Liver (tissue), 8 donors: ENCODE measurements at regions not wholly inside any gene's neighbourhood (a gene's known extent, or its start where the extent isn't known, plus 50 kb on each side); places are given as distances from the start of the nearest gene placed in this dataset.

Experiments
- DNase-seq: peaks from one replicate; pipeline ENCODE4 v3.0.0-alpha.2; 2017; ENCODE audit warnings: low spot score
- H3K27ac ChIP-seq, 2 donors: one replicate each; pipeline ENCODE4 v1.7.0; 2013; ENCODE audit warnings: inconsistent platforms in 2 of 2, low read length in 2 of 2, control low read depth in 1 of 2, low read depth in 1 of 2, mild to moderate bottlenecking in 1 of 2
- H3K27me3 ChIP-seq, 4 donors: one replicate each; pipeline versions ENCODE4 v1.6.1 to v1.7.0; 2013; ENCODE audit warnings: low read length in 3 of 4, inconsistent platforms in 1 of 4, mild to moderate bottlenecking in 1 of 4, moderate library complexity in 1 of 4; ENCODE audit not compliant: control insufficient read depth in 4 of 4, insufficient read depth in 4 of 4
- H3K36me3 ChIP-seq, 4 donors: one replicate each; pipeline versions ENCODE4 v1.6.1 to v1.7.0; 2013; ENCODE audit warnings: low read length in 3 of 4, mild to moderate bottlenecking in 3 of 4, low read depth in 1 of 4, moderate library complexity in 1 of 4; ENCODE audit not compliant: control insufficient read depth in 4 of 4, insufficient read depth in 3 of 4
- H3K4me1 ChIP-seq, 4 donors: one replicate each; pipeline versions ENCODE4 v1.6.1 to v1.7.0; 2013; ENCODE audit warnings: low read length in 3 of 4, mild to moderate bottlenecking in 3 of 4, moderate library complexity in 1 of 4; ENCODE audit not compliant: control insufficient read depth in 4 of 4, insufficient read depth in 4 of 4
- H3K4me3 ChIP-seq, 3 donors: one replicate each; pipeline versions ENCODE4 v1.6.1 to v1.7.0; 2013; ENCODE audit warnings: low read length in 3 of 3, control low read depth in 1 of 3, low read depth in 1 of 3, mild to moderate bottlenecking in 1 of 3
- H3K9ac ChIP-seq, 2 donors: one replicate each; pipeline ENCODE4 v1.7.0; 2013; ENCODE audit warnings: low read length in 2 of 2, mild to moderate bottlenecking in 2 of 2, moderate library complexity in 2 of 2, control low read depth in 1 of 2, low read depth in 1 of 2
- H3K9me3 ChIP-seq, 4 donors: one replicate each; pipeline versions ENCODE4 v1.6.1 to v1.7.0; 2013; ENCODE audit warnings: low read length in 3 of 4; ENCODE audit not compliant: control insufficient read depth in 4 of 4
- ATF3 ChIP-seq: IDR thresholded peaks from 2 replicates; pipeline ENCODE4 v1.6.1; 2016; ENCODE audit warnings: antibody characterized with exemption
- EGR1 ChIP-seq, 2 donors: IDR thresholded peaks; 2 replicates each; pipeline ENCODE4 v1.6.1; 2016 to 2018; ENCODE audit warnings: antibody characterized with exemption in 2 of 2, low read depth in 2 of 2
- FOXA1 ChIP-seq: IDR thresholded peaks from 2 replicates; pipeline ENCODE4 v1.6.1; 2016; ENCODE audit warnings: antibody characterized with exemption
- FOXA2 ChIP-seq: IDR thresholded peaks from 2 replicates; pipeline ENCODE4 v1.6.1; 2016; ENCODE audit warnings: antibody characterized with exemption
- GABPA ChIP-seq, 2 donors: IDR thresholded peaks in 1 of 2; conservative IDR thresholded peaks in 1 of 2; 2 replicates each; pipeline ENCODE4 v1.6.1; 2016; ENCODE audit warnings: antibody characterized with exemption in 2 of 2, mild to moderate bottlenecking in 1 of 2, moderate library complexity in 1 of 2
- HNF4A ChIP-seq, 2 donors: conservative IDR thresholded peaks; 2 replicates each; pipeline ENCODE4 v1.6.1; 2016; ENCODE audit warnings: antibody characterized with exemption in 2 of 2, mild to moderate bottlenecking in 2 of 2
- HNF4G ChIP-seq: IDR thresholded peaks from 2 replicates; pipeline ENCODE4 v1.6.1; 2016; ENCODE audit warnings: antibody characterized with exemption
- JUND ChIP-seq, 2 donors: IDR thresholded peaks; 2 replicates each; pipeline ENCODE4 v1.6.1; 2016; ENCODE audit warnings: antibody characterized with exemption in 2 of 2
- NR2F2 ChIP-seq: IDR thresholded peaks from 2 replicates; pipeline ENCODE4 v1.6.1; 2016; ENCODE audit warnings: antibody characterized with exemption
- RAD21 ChIP-seq, 2 donors: IDR thresholded peaks; 2 replicates each; pipeline ENCODE4 v1.6.1; 2016; ENCODE audit warnings: antibody characterized with exemption in 2 of 2, mild to moderate bottlenecking in 2 of 2
- RXRA ChIP-seq, 2 donors: IDR thresholded peaks; 2 replicates each; pipeline ENCODE4 v1.6.1; 2017 to 2018; ENCODE audit warnings: antibody characterized with exemption in 2 of 2, mild to moderate bottlenecking in 1 of 2
- SP1 ChIP-seq: IDR thresholded peaks from 2 replicates; pipeline ENCODE4 v1.6.1; 2018; ENCODE audit warnings: antibody characterized with exemption, mild to moderate bottlenecking
- TAF1 ChIP-seq: conservative IDR thresholded peaks from 2 replicates; pipeline ENCODE4 v1.6.1; 2016; ENCODE audit warnings: antibody characterized with exemption, mild to moderate bottlenecking
- YY1 ChIP-seq: IDR thresholded peaks from 2 replicates; pipeline ENCODE4 v1.6.1; 2016; ENCODE audit warnings: antibody characterized with exemption, mild to moderate bottlenecking
- WGBS: extraction: QIAGEN DNeasy Blood & Tissue Kit; methylation state at CpG from one replicate; pipeline ENCODE4 v1.1.7; 2013; 5-methylcytosine and 5-hydroxymethylcytosine counted together
- TF ChIP-seq, protein P1 (sequence below): IDR thresholded peaks from 2 replicates; pipeline ENCODE4 v1.6.1; 2016; ENCODE audit warnings: antibody characterized with exemption
- TF ChIP-seq, protein P2 (sequence below): IDR thresholded peaks from 2 replicates; pipeline ENCODE4 v1.6.1; 2016; ENCODE audit warnings: antibody characterized with exemption
- TF ChIP-seq, protein P3 (sequence below): IDR thresholded peaks from 2 replicates; pipeline ENCODE4 v1.6.1; 2016; ENCODE audit warnings: antibody characterized with exemption, mild to moderate bottlenecking
- TF ChIP-seq, protein P4 (sequence below): fragments of 150-350 bp; IDR thresholded peaks from 2 replicates; pipeline ENCODE4 v1.5.1; 2017; ENCODE audit warnings: improper control_type of control experiment, low read depth, low read length; ENCODE audit not compliant: missing input control
- donor health status: healthy.
- donor health status: healthy.
- donor health status: healthy.
- donor health status: healthy.
- donor health status: healthy.

GRCh38 chr5:3234566-3234965 is 361.1 kb upstream of the IRX1 start:
- Histone ChIP-seq H3K4me1 (no peaks in the 10 kb centered on the region), H3K4me3 (no peak overlapping the region), H3K27me3 (no peaks in the 10 kb centered on the region), H3K36me3 (no peaks in the 10 kb centered on the region), H3K9me3 (peaks cover 0 to 4% (median 1%) of the 10 kb centered on the region in 4 donors), H3K27ac (no peak overlapping the region), H3K9ac (no peak overlapping the region)
- no peak for TF ChIP-seq FOXA2
- TF ChIP-seq HNF4G: no peak
- TF ChIP-seq TAF1: no peak
- 91% methylated on average over 9 of the region's 9 CpGs for WGBS
- no peak for DNase-seq

- DNase-seq: no peak
- H3K4me3 ChIP-seq: no peak overlapping the region
- no peaks in the 10 kb centered on the region for H3K4me1 ChIP-seq
- no peak for TF ChIP-seq ATF3
- TF ChIP-seq, protein P1, sequence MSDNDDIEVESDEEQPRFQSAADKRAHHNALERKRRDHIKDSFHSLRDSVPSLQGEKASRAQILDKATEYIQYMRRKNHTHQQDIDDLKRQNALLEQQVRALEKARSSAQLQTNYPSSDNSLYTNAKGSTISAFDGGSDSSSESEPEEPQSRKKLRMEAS: no peak
- no peak for TF ChIP-seq TAF1
- TF ChIP-seq FOXA2: no peak
- TF ChIP-seq HNF4A (conservative IDR thresholded peaks at IDR 0.05): no peak
- H3K27me3 ChIP-seq: no peaks in the 10 kb centered on the region
- no peak overlapping the region for H3K9ac ChIP-seq
- 79% methylated on average over 10 of the region's 10 CpGs for WGBS
- H3K27ac ChIP-seq: no peak overlapping the region
- peaks cover 0 to 4% (median 0%) of the 10 kb centered on the region in 4 donors for H3K9me3 ChIP-seq
- H3K36me3 ChIP-seq: no peaks in the 10 kb centered on the region
These were observed 364.7 kb upstream of the IRX1 start for GRCh38 chr5:3230941-3231340.

DNA sequence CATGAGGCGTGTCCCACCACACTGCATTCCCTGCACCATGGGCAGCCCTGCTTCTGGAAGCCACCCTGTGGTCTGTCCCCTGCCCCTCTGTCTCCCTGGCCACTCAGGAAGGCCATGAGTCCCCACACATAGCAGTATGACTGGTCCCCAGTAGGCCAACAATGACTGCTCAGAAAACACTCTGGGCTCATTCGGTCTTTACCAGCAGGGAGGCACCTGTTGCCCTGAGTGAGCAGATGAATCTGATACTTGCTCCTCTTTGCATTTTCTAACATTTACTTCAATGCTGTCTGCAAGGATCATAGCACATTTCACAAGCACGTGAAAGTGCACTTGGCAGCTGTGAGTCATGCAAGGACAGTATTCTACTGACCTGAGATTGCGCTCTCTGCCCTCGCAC is 365.4 kb upstream of the IRX1 start:
- no peaks in the 10 kb centered on the region for H3K4me1 ChIP-seq
- TF ChIP-seq EGR1 (IDR thresholded peaks at IDR 0.05; ENCODE audit: low read depth in 2 of 2) (no peak), FOXA2 (no peak), TAF1 (no peak), FOXA1 (no peak), GABPA (IDR thresholded peaks at IDR 0.05 in 1 of 2, conservative IDR thresholded peaks at IDR 0.05 in 1 of 2) (no peak), NR2F2 (no peak), ATF3 (no peak), SP1 (no peak), HNF4A (conservative IDR thresholded peaks at IDR 0.05) (no peak), RAD21 (IDR thresholded peaks at IDR 0.05) (no peak), JUND (IDR thresholded peaks at IDR 0.05) (no peak), HNF4G (no peak), RXRA (IDR thresholded peaks at IDR 0.05) (no peak), YY1 (no peak)
- TF ChIP-seq, protein P2, sequence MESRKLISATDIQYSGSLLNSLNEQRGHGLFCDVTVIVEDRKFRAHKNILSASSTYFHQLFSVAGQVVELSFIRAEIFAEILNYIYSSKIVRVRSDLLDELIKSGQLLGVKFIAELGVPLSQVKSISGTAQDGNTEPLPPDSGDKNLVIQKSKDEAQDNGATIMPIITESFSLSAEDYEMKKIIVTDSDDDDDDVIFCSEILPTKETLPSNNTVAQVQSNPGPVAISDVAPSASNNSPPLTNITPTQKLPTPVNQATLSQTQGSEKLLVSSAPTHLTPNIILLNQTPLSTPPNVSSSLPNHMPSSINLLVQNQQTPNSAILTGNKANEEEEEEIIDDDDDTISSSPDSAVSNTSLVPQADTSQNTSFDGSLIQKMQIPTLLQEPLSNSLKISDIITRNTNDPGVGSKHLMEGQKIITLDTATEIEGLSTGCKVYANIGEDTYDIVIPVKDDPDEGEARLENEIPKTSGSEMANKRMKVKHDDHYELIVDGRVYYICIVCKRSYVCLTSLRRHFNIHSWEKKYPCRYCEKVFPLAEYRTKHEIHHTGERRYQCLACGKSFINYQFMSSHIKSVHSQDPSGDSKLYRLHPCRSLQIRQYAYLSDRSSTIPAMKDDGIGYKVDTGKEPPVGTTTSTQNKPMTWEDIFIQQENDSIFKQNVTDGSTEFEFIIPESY: no peak
- TF ChIP-seq, protein P3, sequence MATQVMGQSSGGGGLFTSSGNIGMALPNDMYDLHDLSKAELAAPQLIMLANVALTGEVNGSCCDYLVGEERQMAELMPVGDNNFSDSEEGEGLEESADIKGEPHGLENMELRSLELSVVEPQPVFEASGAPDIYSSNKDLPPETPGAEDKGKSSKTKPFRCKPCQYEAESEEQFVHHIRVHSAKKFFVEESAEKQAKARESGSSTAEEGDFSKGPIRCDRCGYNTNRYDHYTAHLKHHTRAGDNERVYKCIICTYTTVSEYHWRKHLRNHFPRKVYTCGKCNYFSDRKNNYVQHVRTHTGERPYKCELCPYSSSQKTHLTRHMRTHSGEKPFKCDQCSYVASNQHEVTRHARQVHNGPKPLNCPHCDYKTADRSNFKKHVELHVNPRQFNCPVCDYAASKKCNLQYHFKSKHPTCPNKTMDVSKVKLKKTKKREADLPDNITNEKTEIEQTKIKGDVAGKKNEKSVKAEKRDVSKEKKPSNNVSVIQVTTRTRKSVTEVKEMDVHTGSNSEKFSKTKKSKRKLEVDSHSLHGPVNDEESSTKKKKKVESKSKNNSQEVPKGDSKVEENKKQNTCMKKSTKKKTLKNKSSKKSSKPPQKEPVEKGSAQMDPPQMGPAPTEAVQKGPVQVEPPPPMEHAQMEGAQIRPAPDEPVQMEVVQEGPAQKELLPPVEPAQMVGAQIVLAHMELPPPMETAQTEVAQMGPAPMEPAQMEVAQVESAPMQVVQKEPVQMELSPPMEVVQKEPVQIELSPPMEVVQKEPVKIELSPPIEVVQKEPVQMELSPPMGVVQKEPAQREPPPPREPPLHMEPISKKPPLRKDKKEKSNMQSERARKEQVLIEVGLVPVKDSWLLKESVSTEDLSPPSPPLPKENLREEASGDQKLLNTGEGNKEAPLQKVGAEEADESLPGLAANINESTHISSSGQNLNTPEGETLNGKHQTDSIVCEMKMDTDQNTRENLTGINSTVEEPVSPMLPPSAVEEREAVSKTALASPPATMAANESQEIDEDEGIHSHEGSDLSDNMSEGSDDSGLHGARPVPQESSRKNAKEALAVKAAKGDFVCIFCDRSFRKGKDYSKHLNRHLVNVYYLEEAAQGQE: no peak
- TF ChIP-seq, protein P4, sequence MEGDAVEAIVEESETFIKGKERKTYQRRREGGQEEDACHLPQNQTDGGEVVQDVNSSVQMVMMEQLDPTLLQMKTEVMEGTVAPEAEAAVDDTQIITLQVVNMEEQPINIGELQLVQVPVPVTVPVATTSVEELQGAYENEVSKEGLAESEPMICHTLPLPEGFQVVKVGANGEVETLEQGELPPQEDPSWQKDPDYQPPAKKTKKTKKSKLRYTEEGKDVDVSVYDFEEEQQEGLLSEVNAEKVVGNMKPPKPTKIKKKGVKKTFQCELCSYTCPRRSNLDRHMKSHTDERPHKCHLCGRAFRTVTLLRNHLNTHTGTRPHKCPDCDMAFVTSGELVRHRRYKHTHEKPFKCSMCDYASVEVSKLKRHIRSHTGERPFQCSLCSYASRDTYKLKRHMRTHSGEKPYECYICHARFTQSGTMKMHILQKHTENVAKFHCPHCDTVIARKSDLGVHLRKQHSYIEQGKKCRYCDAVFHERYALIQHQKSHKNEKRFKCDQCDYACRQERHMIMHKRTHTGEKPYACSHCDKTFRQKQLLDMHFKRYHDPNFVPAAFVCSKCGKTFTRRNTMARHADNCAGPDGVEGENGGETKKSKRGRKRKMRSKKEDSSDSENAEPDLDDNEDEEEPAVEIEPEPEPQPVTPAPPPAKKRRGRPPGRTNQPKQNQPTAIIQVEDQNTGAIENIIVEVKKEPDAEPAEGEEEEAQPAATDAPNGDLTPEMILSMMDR: no peak
- TF ChIP-seq, protein P1: no peak
- H3K4me3 ChIP-seq: no peak overlapping the region
- 79% methylated on average over 5 of the region's 5 CpGs for WGBS
- H3K9me3 ChIP-seq: peaks cover 0 to 4% (median 0%) of the 10 kb centered on the region in 4 donors
- no peak overlapping the region for H3K9ac ChIP-seq
- no peaks in the 10 kb centered on the region for H3K36me3 ChIP-seq
- no peaks in the 10 kb centered on the region for H3K27me3 ChIP-seq
- no peak overlapping the region for H3K27ac ChIP-seq
- DNase-seq: no peak
